PC-9 (cell line): ENCODE measurements at regions not wholly inside any gene's neighbourhood (a gene's known extent, or its start where the extent isn't known, plus 50 kb on each side); places are given as distances from the start of the nearest gene placed in this dataset.
A peak's percentile ranks its signal among the peaks of the same experiment; 100 is the strongest.

Experiments used
- BruUV-seq: library from RNA; stranded (reverse); fragments of 400-500 nt; replicated peaks from 2 replicates; lab custom pipeline; 2021; lab: Mats Ljungman, UMichigan
- CTCF ChIA-PET: fragments of 300-600 bp; sonication (Branson Sonifier 250); formaldehyde crosslinking; loops from one replicate; lab custom pipeline; 2022; ENCODE audit warnings: antibody characterized with exemption; lab: Charles Lee
- POLR2A ChIA-PET: fragments of 300-600 bp; sonication (Branson Sonifier 250); formaldehyde crosslinking; loops from one replicate; lab custom pipeline; 2022; ENCODE audit warnings: antibody characterized with exemption; ENCODE audit not compliant: unreplicated experiment; lab: Charles Lee
- DNase-seq, 2 experiments: peaks; one replicate each; pipeline versions ENCODE4 v3.0.0 to v3.0.0-alpha.2; 2015 to 2022; ENCODE audit warnings: mixed read lengths in 1 of 2
- H2AFZ ChIP-seq: fragments of 200-600 bp; sonication (generic); 2 replicates; pipeline ENCODE4 v1.8.1; 2017; ENCODE audit warnings: antibody characterized with exemption
- H3F3A ChIP-seq: fragments of 200-600 bp; sonication (generic); 2 replicates; pipeline ENCODE4 v1.8.1; 2017; ENCODE audit warnings: antibody characterized with exemption, mild to moderate bottlenecking, low read depth; ENCODE audit not compliant: insufficient read depth
- H3K27ac ChIP-seq: fragments of 200-600 bp; sonication (generic); 2 replicates; pipeline ENCODE4 v1.6.1; 2016; ENCODE audit warnings: mixed run types
- H3K27me3 ChIP-seq: fragments of 200-600 bp; sonication (generic); 2 replicates; pipeline ENCODE4 v1.6.1; 2016; ENCODE audit warnings: low read depth, mixed run types; ENCODE audit not compliant: insufficient read depth
- H3K36me3 ChIP-seq: fragments of 200-600 bp; sonication (generic); 2 replicates; pipeline ENCODE4 v1.6.1; 2016; ENCODE audit warnings: low read depth, mixed run types
- H3K4me1 ChIP-seq: fragments of 200-600 bp; sonication (generic); replicated peaks from 2 replicates; pipeline ENCODE4 v1.6.1; 2016; ENCODE audit warnings: mixed run types; ENCODE audit not compliant: insufficient read depth
- H3K4me2 ChIP-seq: fragments of 200-600 bp; sonication (generic); 2 replicates; pipeline ENCODE4 v1.6.1; 2017; ENCODE audit warnings: mixed run types
- H3K4me3 ChIP-seq: fragments of 200-600 bp; sonication (generic); 2 replicates; pipeline ENCODE4 v1.6.1; 2016; ENCODE audit warnings: mixed run types
- H3K79me2 ChIP-seq: fragments of 200-600 bp; sonication (generic); 2 replicates; pipeline ENCODE4 v1.6.1; 2017; ENCODE audit warnings: low read depth, mixed run types
- H3K9me2 ChIP-seq: fragments of 200-600 bp; sonication (generic); 2 replicates; pipeline ENCODE4 v1.8.1; 2017; ENCODE audit warnings: mild to moderate bottlenecking; ENCODE audit not compliant: insufficient read depth
- H3K9me3 ChIP-seq: fragments of 200-600 bp; sonication (generic); 2 replicates; pipeline ENCODE4 v1.8.1; 2016; ENCODE audit warnings: low read depth; ENCODE audit not compliant: insufficient read depth
- H4K20me1 ChIP-seq: fragments of 200-600 bp; sonication (generic); 2 replicates; pipeline ENCODE4 v1.8.1; 2017; ENCODE audit not compliant: insufficient read depth
- CTCF ChIP-seq: fragments of 200-600 bp; sonication (generic); conservative IDR thresholded peaks from 2 replicates; pipeline ENCODE4 v1.6.1; 2017; ENCODE audit warnings: mixed run types, antibody characterized with exemption, mild to moderate bottlenecking, moderate library complexity
- EZH2 ChIP-seq: fragments of 200-600 bp; sonication (generic); IDR thresholded peaks from 2 replicates; pipeline ENCODE4 v1.8.0; 2017; ENCODE audit warnings: antibody characterized with exemption, low read depth
- intact Hi-C: fragments of 100-400 bp; cut with micrococcal nuclease; formaldehyde crosslinking; loops from one replicate; pipeline ENCODE4 v1.10.0; 2022; ENCODE audit not compliant: unreplicated experiment

GRCh38 chr1:81151206-81151605 is 649.5 kb upstream of the ADGRL2 start:
- no TSS peak for BruUV-seq
- no peak overlapping the region for H3K4me3 ChIP-seq
- intact Hi-C loops, result no loop called here
- H3K27me3 ChIP-seq, result no peaks in the 10 kb centered on the region
- H2AFZ ChIP-seq, result no peak overlapping the region
- H3F3A ChIP-seq, result no peaks in the 10 kb centered on the region
- no peaks in the 10 kb centered on the region for H3K9me2 ChIP-seq
- no peaks in the 10 kb centered on the region for H3K9me3 ChIP-seq
- H3K4me2 ChIP-seq, result no peak overlapping the region
- TF ChIP-seq CTCF (no peak), EZH2 (no peak)
- no peaks in the 10 kb centered on the region for H3K36me3 ChIP-seq
- no peaks in the 10 kb centered on the region for H4K20me1 ChIP-seq
- no peaks in the 10 kb centered on the region for H3K79me2 ChIP-seq
- H3K27ac ChIP-seq, result no peak overlapping the region
- H3K4me1 ChIP-seq, result no peaks in the 10 kb centered on the region
- ChIA-PET CTCF (no interaction called here), POLR2A (no interaction called here)
- DNase-seq, result no peak

- ChIA-PET CTCF (no interaction called here), POLR2A (no interaction called here)
- no peaks in the 10 kb centered on the region for H4K20me1 ChIP-seq
- H3F3A ChIP-seq, result no peaks in the 10 kb centered on the region
- no peaks in the 10 kb centered on the region for H3K79me2 ChIP-seq
- no TSS peak for BruUV-seq
- H2AFZ ChIP-seq, result peak overlapping the region; percentile 59; the same call in 1 of the 2 replicates
- H3K27ac ChIP-seq, result no peak overlapping the region
- H3K4me3 ChIP-seq, result no peak overlapping the region
- H3K4me2 ChIP-seq, result no peak overlapping the region
- TF ChIP-seq EZH2 (no peak), CTCF (no peak)
- H3K9me3 ChIP-seq, result no peaks in the 10 kb centered on the region
- H3K4me1 ChIP-seq, result no peaks in the 10 kb centered on the region
- H3K9me2 ChIP-seq, result no peaks in the 10 kb centered on the region
- intact Hi-C loops, result no loop called here
- H3K27me3 ChIP-seq, result no peaks in the 10 kb centered on the region
- no peak for DNase-seq
- no peaks in the 10 kb centered on the region for H3K36me3 ChIP-seq
These were observed 650.9 kb upstream of the ADGRL2 start for GRCh38 chr1:81149649-81150325.

GRCh38 chr1:81144240-81144825 is 656.4 kb upstream of the ADGRL2 start:
- Histone ChIP-seq H3K9me3 (no peaks in the 10 kb centered on the region), H3K36me3 (no peaks in the 10 kb centered on the region), H3K4me2 (no peak overlapping the region), H4K20me1 (no peaks in the 10 kb centered on the region; the same call in 1 of the 2 replicates), H3K4me3 (no peak overlapping the region), H3K27me3 (no peaks in the 10 kb centered on the region), H3F3A (no peaks in the 10 kb centered on the region), H3K9me2 (0 out of 2 replicates have a peak, but pooled peaks cover 4% of the 10 kb centered on the region), H3K4me1 (0 out of 2 replicates have a peak, but pooled peaks cover 2% of the 10 kb centered on the region), H3K79me2 (no peaks in the 10 kb centered on the region), H2AFZ (no peak overlapping the region), H3K27ac (no peak overlapping the region)
- intact Hi-C loops, result no loop called here
- POLR2A ChIA-PET, result no interaction called here
- TF ChIP-seq CTCF (no peak), EZH2 (no peak)
- no TSS peak for BruUV-seq
- no peak for DNase-seq
- CTCF ChIA-PET, result no interaction called here
